H1 (cell line): ENCODE measurements at regions not wholly inside any gene's neighbourhood (a gene's known extent, or its start where the extent isn't known, plus 50 kb on each side); places are given as distances from the start of the nearest gene placed in this dataset.

ENCODE experiments used
- CTCF ChIA-PET: fragments of 300-600 bp; sonication (Branson Sonifier 250); formaldehyde crosslinking; loops from one replicate; lab custom pipeline; 2021; ENCODE audit not compliant: partially characterized antibody; lab: Charles Lee
- POLR2A ChIA-PET: fragments of 300-600 bp; sonication (Branson Sonifier 250); formaldehyde crosslinking; loops from one replicate; lab custom pipeline; 2021; ENCODE audit warnings: inconsistent platforms; ENCODE audit not compliant: partially characterized antibody; lab: Charles Lee
- DNase-seq, 2 experiments: peaks; one replicate each; pipeline versions ENCODE4 v3.0.0 to v3.0.0-alpha.2; 2010 to 2022; ENCODE audit warnings: low spot score in 2 of 2, low read depth in 1 of 2, mixed read lengths in 1 of 2
- FAIRE-seq: peaks from 2 replicates; lab custom pipeline; 2011; peaks lifted over from hg19 to GRCh38; lab: Jason Lieb, UNC
- H2AFZ ChIP-seq: 2 replicates; pipeline ENCODE4 v1.8.1; 2012; ENCODE audit warnings: low read length, inconsistent platforms
- H2AK5ac ChIP-seq: 2 replicates; pipeline ENCODE4 v1.6.1; 2013; ENCODE audit warnings: low read depth, low read length
- H2BK120ac ChIP-seq: replicated peaks from 2 replicates; pipeline ENCODE3; 2013; ENCODE audit warnings: low read depth, low read length, inconsistent platforms
- H2BK12ac ChIP-seq: 2 replicates; pipeline ENCODE4 v1.6.1; 2013; ENCODE audit warnings: low read depth, low read length
- H2BK15ac ChIP-seq: 2 replicates; pipeline ENCODE4 v1.6.1; 2013; ENCODE audit warnings: low read length
- H2BK20ac ChIP-seq: 2 replicates; pipeline ENCODE4 v1.6.1; 2013; ENCODE audit warnings: low read length
- H2BK5ac ChIP-seq: 2 replicates; pipeline ENCODE4 v1.6.1; 2013; ENCODE audit warnings: low read depth, low read length
- H3K14ac ChIP-seq: 2 replicates; pipeline ENCODE4 v1.6.1; 2013; ENCODE audit warnings: inconsistent platforms; ENCODE audit not compliant: insufficient read length
- H3K18ac ChIP-seq: 2 replicates; pipeline ENCODE4 v1.6.1; 2013; ENCODE audit warnings: low read length; ENCODE audit errors: extremely low read depth
- H3K23ac ChIP-seq: 2 replicates; pipeline ENCODE4 v1.6.1; 2013; ENCODE audit warnings: inconsistent platforms; ENCODE audit not compliant: insufficient read length
- H3K23me2 ChIP-seq: 2 replicates; pipeline ENCODE4 v1.6.1; 2013; ENCODE audit warnings: low read depth, low read length
- H3K27ac ChIP-seq: 2 replicates; pipeline ENCODE4 v1.6.1; 2011; ENCODE audit warnings: low read depth, low read length, inconsistent platforms
- H3K27me3 ChIP-seq, 4 experiments: replicated peaks in 1 of 4; 1 replicate in 1 of 4; 2 replicates in 3 of 4; pipeline versions ENCODE4 v1.6.1 to v1.8.1; 2011 to 2013; ENCODE audit warnings: low read length in 3 of 4, mild to moderate bottlenecking in 3 of 4, inconsistent platforms in 2 of 4, mixed read lengths in 2 of 4, moderate library complexity in 1 of 4; ENCODE audit not compliant: control insufficient read depth in 3 of 4, insufficient read depth in 3 of 4; ENCODE audit errors: extremely low read depth in 1 of 4
- H3K36me3 ChIP-seq, 4 experiments: 2 replicates each; pipeline versions ENCODE4 v1.6.1 to v1.8.1; 2011 to 2013; ENCODE audit warnings: mild to moderate bottlenecking in 4 of 4, low read length in 3 of 4, moderate library complexity in 2 of 4, control low read depth in 1 of 4, inconsistent platforms in 1 of 4; ENCODE audit not compliant: insufficient read depth in 4 of 4, control insufficient read depth in 2 of 4
- H3K4ac ChIP-seq: replicated peaks from 2 replicates; pipeline ENCODE3; 2013; ENCODE audit warnings: low read length, low read depth, mixed read lengths, inconsistent platforms; ENCODE audit not compliant: insufficient read length
- H3K4me1 ChIP-seq, 4 experiments: replicated peaks in 1 of 4; 1 replicate in 1 of 4; 2 replicates in 3 of 4; pipeline versions ENCODE4 v1.6.1 to v1.8.1; 2011 to 2013; ENCODE audit warnings: low read length in 3 of 4, inconsistent platforms in 2 of 4, mixed read lengths in 1 of 4; ENCODE audit not compliant: insufficient read depth in 4 of 4, control insufficient read depth in 3 of 4
- H3K4me2 ChIP-seq, 2 experiments: 2 replicates each; pipeline versions ENCODE4 v1.6.1 to v1.8.1; 2011 to 2013; ENCODE audit warnings: low read depth in 2 of 2, low read length in 2 of 2, control low read depth in 1 of 2, inconsistent platforms in 1 of 2, mild to moderate bottlenecking in 1 of 2; ENCODE audit not compliant: insufficient read depth in 1 of 2
- H3K4me3 ChIP-seq, 4 experiments: fragments of 200-600, 300-600 bp in 1 of 4; sonication (generic), shearing (Covaris generic), sonication (Bioruptor Twin) in 1 of 4; 2 replicates each; pipeline versions ENCODE4 v1.5.1 to v1.8.1; 2011 to 2016; ENCODE audit warnings: low read length in 4 of 4, low read depth in 3 of 4, control low read depth in 2 of 4, inconsistent platforms in 2 of 4, mild to moderate bottlenecking in 2 of 4, mixed read lengths in 1 of 4, moderate library complexity in 1 of 4; ENCODE audit not compliant: insufficient read depth in 2 of 4; ENCODE audit errors: extremely low read depth in 1 of 4
- H3K56ac ChIP-seq: replicated peaks from 2 replicates; pipeline ENCODE3; 2013; ENCODE audit warnings: low read depth, mild to moderate bottlenecking, mixed read lengths, low read length, inconsistent platforms; ENCODE audit not compliant: insufficient read length
- H3K79me1 ChIP-seq: 2 replicates; pipeline ENCODE4 v1.6.1; 2013; ENCODE audit warnings: low read depth, low read length, control low read depth
- H3K79me2 ChIP-seq, 2 experiments: 2 replicates each; pipeline versions ENCODE4 v1.6.1 to v1.8.1; 2012 to 2013; ENCODE audit warnings: low read length in 2 of 2, mild to moderate bottlenecking in 2 of 2, inconsistent platforms in 1 of 2; ENCODE audit not compliant: insufficient read depth in 2 of 2, control insufficient read depth in 1 of 2
- H3K9ac ChIP-seq, 4 experiments: replicated peaks in 1 of 4; 1 replicate in 1 of 4; 2 replicates in 3 of 4; pipeline versions ENCODE4 v1.6.1 to v1.8.1; 2011 to 2013; ENCODE audit warnings: low read depth in 3 of 4, low read length in 3 of 4, control low read depth in 2 of 4, mild to moderate bottlenecking in 2 of 4, moderate library complexity in 2 of 4, inconsistent platforms in 1 of 4; ENCODE audit errors: extremely low read depth in 1 of 4
- H3K9me3 ChIP-seq, 2 experiments: 2 replicates each; pipeline versions ENCODE4 v1.6.1 to v1.8.1; 2012 to 2013; ENCODE audit warnings: mild to moderate bottlenecking in 2 of 2, moderate library complexity in 2 of 2, control low read depth in 1 of 2, inconsistent platforms in 1 of 2, low read depth in 1 of 2, low read length in 1 of 2, mixed read lengths in 1 of 2; ENCODE audit not compliant: insufficient read depth in 2 of 2
- H4K20me1 ChIP-seq, 2 experiments: replicated peaks in 1 of 2; 2 replicates each; pipeline versions ENCODE3 to v1.8.1; 2011 to 2013; ENCODE audit warnings: inconsistent platforms in 2 of 2, low read length in 2 of 2, mild to moderate bottlenecking in 1 of 2; ENCODE audit not compliant: insufficient read depth in 2 of 2, control insufficient read depth in 1 of 2
- H4K5ac ChIP-seq: 2 replicates; pipeline ENCODE4 v1.6.1; 2013; ENCODE audit warnings: low read length, low read depth, mixed read lengths, inconsistent platforms; ENCODE audit not compliant: insufficient read length
- H4K8ac ChIP-seq: 2 replicates; pipeline ENCODE4 v1.8.0; 2013; ENCODE audit warnings: mild to moderate bottlenecking, moderate library complexity, low read length, inconsistent platforms; ENCODE audit not compliant: insufficient read depth; ENCODE audit errors: extremely low read depth
- H4K91ac ChIP-seq: replicated peaks from 2 replicates; pipeline ENCODE3; 2013; ENCODE audit warnings: low read length, mixed read lengths, inconsistent platforms; ENCODE audit not compliant: insufficient read length
- EP300 ChIP-seq, 2 experiments: IDR thresholded peaks; 1 replicate in 1 of 2; 2 replicates in 1 of 2; pipeline ENCODE4 v1.6.1; 2011 to 2012; ENCODE audit warnings: low read depth in 2 of 2, low read length in 2 of 2, mild to moderate bottlenecking in 2 of 2, borderline replicate concordance in 1 of 2, inconsistent platforms in 1 of 2, moderate library complexity in 1 of 2
- POLR2A ChIP-seq, 2 experiments: IDR thresholded peaks; 1 replicate in 1 of 2; 2 replicates in 1 of 2; pipeline ENCODE4 v1.6.1; 2011; ENCODE audit warnings: low read depth in 2 of 2, low read length in 2 of 2, mild to moderate bottlenecking in 2 of 2; ENCODE audit errors: control extremely low read depth in 1 of 2
- POLR2AphosphoS5 ChIP-seq: IDR thresholded peaks from 2 replicates; pipeline ENCODE4 v1.6.1; 2011; ENCODE audit warnings: low read depth, low read length
- RFX5 ChIP-seq: IDR thresholded peaks from 2 replicates; pipeline ENCODE4 v1.6.1; 2011; ENCODE audit warnings: low read depth, low read length, improper control_type of control experiment, borderline replicate concordance
- WGBS, 2 experiments: shearing (Covaris generic) in 1 of 2; methylation state at CpG; one replicate each; pipeline versions ENCODE4 v1.1.6 to v1.1.7; 2013 to 2015; ENCODE audit warnings: low lambda C conversion rate in 2 of 2, mixed read lengths in 2 of 2, inconsistent platforms in 1 of 2, low coverage in 1 of 2, missing lambda C conversion rate in 1 of 2; ENCODE audit not compliant: insufficient replicate concordance in 2 of 2, insufficient coverage in 1 of 2, insufficient read length in 1 of 2; ENCODE audit errors: extremely low coverage in 1 of 2, missing lambda C conversion rate in 1 of 2; 5-methylcytosine and 5-hydroxymethylcytosine counted together
- TF ChIP-seq, protein P1 (sequence below), 3 experiments: IDR thresholded peaks; 1 replicate in 2 of 3; 2 replicates in 1 of 3; pipeline versions ENCODE4 v1.5.1 to v1.6.1; 2011; ENCODE audit warnings: low read length in 3 of 3, mild to moderate bottlenecking in 3 of 3, inconsistent platforms in 2 of 3, low read depth in 1 of 3, moderate library complexity in 1 of 3; ENCODE audit not compliant: insufficient read depth in 1 of 3; ENCODE audit errors: control extremely low read depth in 1 of 3

- Histone ChIP-seq H3K18ac (no peak overlapping the region; the same call in 1 of the 2 replicates), H3K36me3 (no peaks in the 10 kb centered on the region), H3K9me3 (peaks cover 0 to 4% of the 10 kb centered on the region in 2 experiments; a peak in 1 of 4 replicates), H2AK5ac (no peak overlapping the region), H4K20me1 (peaks cover 0 to 4% of the 10 kb centered on the region in 2 experiments), H3K79me2 (no peaks in the 10 kb centered on the region), H4K91ac (no peak overlapping the region), H2BK12ac (no peak overlapping the region), H3K9ac (no peak overlapping the region), H3K23me2 (no peaks in the 10 kb centered on the region), H3K27ac (no peak overlapping the region), H3K4me1 (peaks cover 0 to 7% (median 3%) of the 10 kb centered on the region in 4 experiments; a peak in 4 of 7 replicates), H3K4me3 (peak overlapping the region in 1 of 4 experiments; percentile 14; a peak in 1 of 8 replicates), H2BK120ac (no peak overlapping the region), H2BK5ac (no peak overlapping the region), H2BK20ac (no peak overlapping the region), H3K56ac (no peak overlapping the region), H3K79me1 (no peaks in the 10 kb centered on the region), H3K14ac (no peak overlapping the region), H3K4me2 (peak overlapping the region; percentile 25 to 33; a peak in 2 of 4 replicates), H3K27me3 (peaks cover 10 to 47% (median 40%) of the 10 kb centered on the region in 4 experiments), H4K8ac (no peak overlapping the region), H4K5ac (no peak overlapping the region), H3K4ac (no peak overlapping the region), H3K23ac (no peak overlapping the region), H2AFZ (no peak overlapping the region), H2BK15ac (no peak overlapping the region)
- no peak for DNase-seq
- ChIA-PET POLR2A (interaction anchor here (1.4 kb wide), 1 partner anchor 159 kb away, joined by 3 read pairs; the partner anchor contains the start of gene GCFC2), CTCF (interaction anchor here (0.9 to 1.0 kb wide), 2 partner anchors 11 to 26 kb away, joined by 3 to 4 read pairs; no protein-coding TSS in a partner anchor)
- WGBS, 2 experiments = 51% methylated on average over 6 of the region's 6 CpGs; no CpG with 5 or more reads in 1 of the 2 experiments
- no peak for FAIRE-seq
- TF ChIP-seq, protein P1, sequence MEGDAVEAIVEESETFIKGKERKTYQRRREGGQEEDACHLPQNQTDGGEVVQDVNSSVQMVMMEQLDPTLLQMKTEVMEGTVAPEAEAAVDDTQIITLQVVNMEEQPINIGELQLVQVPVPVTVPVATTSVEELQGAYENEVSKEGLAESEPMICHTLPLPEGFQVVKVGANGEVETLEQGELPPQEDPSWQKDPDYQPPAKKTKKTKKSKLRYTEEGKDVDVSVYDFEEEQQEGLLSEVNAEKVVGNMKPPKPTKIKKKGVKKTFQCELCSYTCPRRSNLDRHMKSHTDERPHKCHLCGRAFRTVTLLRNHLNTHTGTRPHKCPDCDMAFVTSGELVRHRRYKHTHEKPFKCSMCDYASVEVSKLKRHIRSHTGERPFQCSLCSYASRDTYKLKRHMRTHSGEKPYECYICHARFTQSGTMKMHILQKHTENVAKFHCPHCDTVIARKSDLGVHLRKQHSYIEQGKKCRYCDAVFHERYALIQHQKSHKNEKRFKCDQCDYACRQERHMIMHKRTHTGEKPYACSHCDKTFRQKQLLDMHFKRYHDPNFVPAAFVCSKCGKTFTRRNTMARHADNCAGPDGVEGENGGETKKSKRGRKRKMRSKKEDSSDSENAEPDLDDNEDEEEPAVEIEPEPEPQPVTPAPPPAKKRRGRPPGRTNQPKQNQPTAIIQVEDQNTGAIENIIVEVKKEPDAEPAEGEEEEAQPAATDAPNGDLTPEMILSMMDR (IDR thresholded peaks at IDR 0.05; ENCODE audit: control extremely low read depth in 1 of 3, insufficient read depth in 1 of 3, low read depth in 1 of 3, low read length in 3 of 3) = peak in 1 of 3 experiments; percentile 1; a peak in 1 of 4 replicates
- TF ChIP-seq POLR2A (IDR thresholded peaks at IDR 0.05; ENCODE audit: control extremely low read depth in 1 of 2, low read depth in 2 of 2, low read length in 2 of 2) (no peak), EP300 (IDR thresholded peaks at IDR 0.05; ENCODE audit: borderline replicate concordance in 1 of 2, low read depth in 2 of 2, low read length in 2 of 2) (no peak), POLR2AphosphoS5 (no peak), RFX5 (no peak)
These were observed 160.0 kb upstream of the GCFC2 start for GRCh38 chr2:75870651-75871137.
